ENCODE measurements at regions not wholly inside any gene's neighbourhood (a gene's known extent, or its start where the extent isn't known, plus 50 kb on each side); places are given as distances from the start of the nearest gene placed in this dataset.

- H3K4me2 ChIP-seq = no peak overlapping the region; a peak in 1 of 22 replicates
- H4K20me1 ChIP-seq = no peaks in the 10 kb centered on the region
- H3K4me3 ChIP-seq = no peak overlapping the region
- H3K27ac ChIP-seq = no peak overlapping the region
- peaks cover 53 to 79% (median 71%) of the 10 kb centered on the region in 11 experiments for H3K27me3 ChIP-seq
- H3K9me3 ChIP-seq (replicated peaks in 1 of 11) = peaks cover 0 to 19% (median 8%) of the 10 kb centered on the region in 11 experiments; a peak in 12 of 22 replicates
- no peaks in the 10 kb centered on the region for H3K36me3 ChIP-seq
- TF ChIP-seq Cebpa-rat (IDR thresholded peaks at IDR 0.05) = no peak
- no peak overlapping the region for H3K9ac ChIP-seq
- no peaks in the 10 kb centered on the region for H3K4me1 ChIP-seq
These were observed 63.2 kb upstream of the PBDC1 start for GRCh38 chrX:76109654-76110053.
